ENCODE measurements at regions not wholly inside any gene's neighbourhood (a gene's known extent, or its start where the extent isn't known, plus 50 kb on each side); places are given as distances from the start of the nearest gene placed in this dataset.

DNA sequence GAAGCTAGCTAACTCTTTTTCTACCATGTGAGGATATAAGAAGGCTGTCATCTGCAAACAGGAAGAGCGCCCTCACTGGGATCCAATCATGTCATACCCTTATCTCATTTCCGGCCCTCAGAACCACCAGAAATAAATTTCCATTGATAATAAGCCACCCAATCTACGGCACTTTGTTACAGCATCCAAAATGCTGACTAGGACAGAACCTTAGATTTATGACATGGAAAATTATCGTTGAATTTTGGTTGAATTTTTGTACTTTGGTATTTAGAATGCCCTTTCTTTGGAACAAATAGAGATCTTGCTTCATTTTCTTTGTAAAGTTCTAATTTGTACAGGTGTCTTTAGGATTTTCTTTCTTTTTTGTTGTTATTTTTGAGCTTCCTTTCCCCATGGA lies 53.3 kb upstream of the CYLC2 start:
- TF ChIP-seq TCF7L2 (IDR thresholded peaks at IDR 0.05; ENCODE audit: low read depth, low read length), result no peak
- TF ChIP-seq POLR2AphosphoS5 (IDR thresholded peaks at IDR 0.05; ENCODE audit: low read depth, low read length), result no peak
- TF ChIP-seq CTCF (IDR thresholded peaks at IDR 0.05), result no peak
- TF ChIP-seq SIN3A (IDR thresholded peaks at IDR 0.05; ENCODE audit: borderline replicate concordance, insufficient read depth, low read depth, low read length), result no peak
- TF ChIP-seq, protein P1, sequence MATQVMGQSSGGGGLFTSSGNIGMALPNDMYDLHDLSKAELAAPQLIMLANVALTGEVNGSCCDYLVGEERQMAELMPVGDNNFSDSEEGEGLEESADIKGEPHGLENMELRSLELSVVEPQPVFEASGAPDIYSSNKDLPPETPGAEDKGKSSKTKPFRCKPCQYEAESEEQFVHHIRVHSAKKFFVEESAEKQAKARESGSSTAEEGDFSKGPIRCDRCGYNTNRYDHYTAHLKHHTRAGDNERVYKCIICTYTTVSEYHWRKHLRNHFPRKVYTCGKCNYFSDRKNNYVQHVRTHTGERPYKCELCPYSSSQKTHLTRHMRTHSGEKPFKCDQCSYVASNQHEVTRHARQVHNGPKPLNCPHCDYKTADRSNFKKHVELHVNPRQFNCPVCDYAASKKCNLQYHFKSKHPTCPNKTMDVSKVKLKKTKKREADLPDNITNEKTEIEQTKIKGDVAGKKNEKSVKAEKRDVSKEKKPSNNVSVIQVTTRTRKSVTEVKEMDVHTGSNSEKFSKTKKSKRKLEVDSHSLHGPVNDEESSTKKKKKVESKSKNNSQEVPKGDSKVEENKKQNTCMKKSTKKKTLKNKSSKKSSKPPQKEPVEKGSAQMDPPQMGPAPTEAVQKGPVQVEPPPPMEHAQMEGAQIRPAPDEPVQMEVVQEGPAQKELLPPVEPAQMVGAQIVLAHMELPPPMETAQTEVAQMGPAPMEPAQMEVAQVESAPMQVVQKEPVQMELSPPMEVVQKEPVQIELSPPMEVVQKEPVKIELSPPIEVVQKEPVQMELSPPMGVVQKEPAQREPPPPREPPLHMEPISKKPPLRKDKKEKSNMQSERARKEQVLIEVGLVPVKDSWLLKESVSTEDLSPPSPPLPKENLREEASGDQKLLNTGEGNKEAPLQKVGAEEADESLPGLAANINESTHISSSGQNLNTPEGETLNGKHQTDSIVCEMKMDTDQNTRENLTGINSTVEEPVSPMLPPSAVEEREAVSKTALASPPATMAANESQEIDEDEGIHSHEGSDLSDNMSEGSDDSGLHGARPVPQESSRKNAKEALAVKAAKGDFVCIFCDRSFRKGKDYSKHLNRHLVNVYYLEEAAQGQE (IDR thresholded peaks at IDR 0.05; ENCODE audit: insufficient read depth in 1 of 2, low read depth in 2 of 2, low read length in 1 of 2), result no peak
- ChIA-PET CTCF (no interaction called here), POLR2A (no interaction called here)
- intact Hi-C loops (cut with micrococcal nuclease; ENCODE audit: unreplicated experiment) (no loop called here), in situ Hi-C loops (cut with HindIII; ENCODE audit: low pct_unique_long_range_greater_than_20kb, low sequenced_read_pairs) (no loop called here)
- Histone ChIP-seq H3K27ac (ENCODE audit: low read length) (no peak overlapping the region), H3K36me3 (ENCODE audit: control insufficient read depth, insufficient read depth, low read length) (no peaks in the 10 kb centered on the region), H3K4me1 (ENCODE audit: control insufficient read depth, insufficient read depth, low read length) (no peaks in the 10 kb centered on the region), H3K4me3 (ENCODE audit: low read depth in 2 of 2, low read length in 2 of 2) (no peak overlapping the region), H3K9me3 (ENCODE audit: control insufficient read depth, insufficient read depth, low read depth, low read length) (no peaks in the 10 kb centered on the region), H3K27me3 (ENCODE audit: control insufficient read depth, insufficient read depth, low read length) (no peaks in the 10 kb centered on the region)
- BruUV-seq (replicated peaks), result no TSS peak
- DNase-seq (ENCODE audit: low read depth, low spot score) (no peak), ATAC-seq (no peak)

GRCh38 chr9:102922526-102922925 lies 72.6 kb upstream of the CYLC2 start:
- H3K4me3 ChIP-seq (ENCODE audit: low read depth in 2 of 2, low read length in 2 of 2), result no peak overlapping the region
- POLR2A ChIA-PET, result interaction anchor here (0.6 kb wide), 1 partner anchor 1202 kb away, joined by 3 read pairs; no protein-coding TSS in a partner anchor
- H3K4me1 ChIP-seq (ENCODE audit: control insufficient read depth, insufficient read depth, low read length), result no peaks in the 10 kb centered on the region
- intact Hi-C loops (cut with micrococcal nuclease; ENCODE audit: unreplicated experiment), result no loop called here
- in situ Hi-C loops (cut with HindIII; ENCODE audit: low pct_unique_long_range_greater_than_20kb, low sequenced_read_pairs), result no loop called here
- CTCF ChIA-PET, result interaction anchor here (0.6 kb wide), 1 partner anchor 175 kb away, joined by 4 read pairs; no protein-coding TSS in a partner anchor
- no TSS peak for BruUV-seq (replicated peaks)
- H3K27me3 ChIP-seq (ENCODE audit: control insufficient read depth, insufficient read depth, low read length), result no peaks in the 10 kb centered on the region
- H3K27ac ChIP-seq (ENCODE audit: low read length), result no peak overlapping the region
- DNase-seq (ENCODE audit: low read depth, low spot score) (no peak), ATAC-seq (no peak)
- no peaks in the 10 kb centered on the region for H3K9me3 ChIP-seq (ENCODE audit: control insufficient read depth, insufficient read depth, low read depth, low read length)
- no peak for TF ChIP-seq TCF7L2 (IDR thresholded peaks at IDR 0.05; ENCODE audit: low read depth, low read length)
- no peak for TF ChIP-seq SIN3A (IDR thresholded peaks at IDR 0.05; ENCODE audit: borderline replicate concordance, insufficient read depth, low read depth, low read length)
- no peak for TF ChIP-seq CTCF (IDR thresholded peaks at IDR 0.05)
- no peak for TF ChIP-seq POLR2AphosphoS5 (IDR thresholded peaks at IDR 0.05; ENCODE audit: low read depth, low read length)
- TF ChIP-seq, protein P1 (IDR thresholded peaks at IDR 0.05; ENCODE audit: insufficient read depth in 1 of 2, low read depth in 2 of 2, low read length in 1 of 2), result no peak
- H3K36me3 ChIP-seq (ENCODE audit: control insufficient read depth, insufficient read depth, low read length), result no peaks in the 10 kb centered on the region
